ENCODE measurements at regions not wholly inside any gene's neighbourhood (a gene's known extent, or its start where the extent isn't known, plus 50 kb on each side); places are given as distances from the start of the nearest gene placed in this dataset.

DNA sequence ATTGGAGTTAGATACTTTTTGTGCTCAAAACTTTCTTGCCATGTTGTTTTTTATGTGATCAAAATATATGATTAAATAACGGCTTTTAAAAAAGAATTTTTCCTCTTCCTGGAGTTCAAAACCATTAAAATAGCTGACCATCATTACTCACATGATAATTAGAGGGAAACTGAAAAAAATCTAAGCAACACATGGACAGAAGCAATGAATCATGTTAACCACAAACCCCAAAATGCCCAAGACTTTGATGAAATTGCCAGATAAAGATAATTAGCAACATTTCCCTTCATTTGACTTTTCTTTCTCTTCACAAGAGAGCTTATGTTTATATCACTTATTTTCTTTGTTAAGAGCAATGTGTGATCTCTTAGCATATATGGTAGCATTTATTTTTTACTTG, 1294.2 kb downstream of the EFNA5 start:
- TF ChIP-seq SALL2 (tag by site-specific recombination; IDR thresholded peaks at IDR 0.05; ENCODE audit: borderline replicate concordance) = no peak
- TF ChIP-seq, protein P1, sequence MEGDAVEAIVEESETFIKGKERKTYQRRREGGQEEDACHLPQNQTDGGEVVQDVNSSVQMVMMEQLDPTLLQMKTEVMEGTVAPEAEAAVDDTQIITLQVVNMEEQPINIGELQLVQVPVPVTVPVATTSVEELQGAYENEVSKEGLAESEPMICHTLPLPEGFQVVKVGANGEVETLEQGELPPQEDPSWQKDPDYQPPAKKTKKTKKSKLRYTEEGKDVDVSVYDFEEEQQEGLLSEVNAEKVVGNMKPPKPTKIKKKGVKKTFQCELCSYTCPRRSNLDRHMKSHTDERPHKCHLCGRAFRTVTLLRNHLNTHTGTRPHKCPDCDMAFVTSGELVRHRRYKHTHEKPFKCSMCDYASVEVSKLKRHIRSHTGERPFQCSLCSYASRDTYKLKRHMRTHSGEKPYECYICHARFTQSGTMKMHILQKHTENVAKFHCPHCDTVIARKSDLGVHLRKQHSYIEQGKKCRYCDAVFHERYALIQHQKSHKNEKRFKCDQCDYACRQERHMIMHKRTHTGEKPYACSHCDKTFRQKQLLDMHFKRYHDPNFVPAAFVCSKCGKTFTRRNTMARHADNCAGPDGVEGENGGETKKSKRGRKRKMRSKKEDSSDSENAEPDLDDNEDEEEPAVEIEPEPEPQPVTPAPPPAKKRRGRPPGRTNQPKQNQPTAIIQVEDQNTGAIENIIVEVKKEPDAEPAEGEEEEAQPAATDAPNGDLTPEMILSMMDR (tag by site-specific recombination; IDR thresholded peaks at IDR 0.05) = no peak
- TF ChIP-seq ZSCAN18 (tag by site-specific recombination; IDR thresholded peaks at IDR 0.05) = no peak

Measured in HEK293 (cell line).